Cardiac fibroblast (primary cell): ENCODE measurements at regions not wholly inside any gene's neighbourhood (a gene's known extent, or its start where the extent isn't known, plus 50 kb on each side); places are given as distances from the start of the nearest gene placed in this dataset.

ENCODE experiments used
- DNase-seq, 2 donors: peaks; one replicate each; pipeline versions ENCODE4 v3.0.0 to v3.0.0-alpha.2; 2010; ENCODE audit warnings: low read depth in 2 of 2
- H3K4me3 ChIP-seq, 2 donors: replicated peaks in 1 of 2; 1 replicate in 1 of 2; 2 replicates in 1 of 2; pipeline ENCODE4 v1.5.1; 2011; ENCODE audit warnings: low read depth in 2 of 2, low read length in 2 of 2, mild to moderate bottlenecking in 2 of 2, moderate library complexity in 1 of 2
- CTCF ChIP-seq: IDR thresholded peaks from one replicate; pipeline ENCODE4 v1.5.1; 2011; ENCODE audit warnings: low read depth, mild to moderate bottlenecking, low read length, inconsistent platforms

- no peak for TF ChIP-seq CTCF
- no peak for DNase-seq
- H3K4me3 ChIP-seq = no peak overlapping the region
Measured at GRCh38 chr14:101328412-101329028, 232.8 kb upstream of the DIO3 start.

GRCh38 chr14:101330416-101331140, 230.7 kb upstream of the DIO3 start:
- DNase-seq = no peak

GRCh38 chr14:101331141-101331525, 230.2 kb upstream of the DIO3 start:
- H3K4me3 ChIP-seq = no peak overlapping the region
- TF ChIP-seq CTCF = no peak
- no peak for DNase-seq

More at GRCh38 chr14:101330416-101331140, 230.7 kb upstream of the DIO3 start:
- H3K4me3 ChIP-seq = no peak overlapping the region
- no peak for TF ChIP-seq CTCF

- no peak for DNase-seq
- H3K4me3 ChIP-seq = no peak overlapping the region
- TF ChIP-seq CTCF = no peak
Measured at GRCh38 chr14:101331661-101332169, 229.6 kb upstream of the DIO3 start.

GRCh38 chr14:101332281-101332680, 229.0 kb upstream of the DIO3 start:
- no peak for DNase-seq
- no peak overlapping the region for H3K4me3 ChIP-seq
- no peak for TF ChIP-seq CTCF

- no peak overlapping the region for H3K4me3 ChIP-seq
- DNase-seq = no peak
- no peak for TF ChIP-seq CTCF
Measured at GRCh38 chr14:101333335-101334280, 227.7 kb upstream of the DIO3 start.
